Spleen (tissue), 7 donors: ENCODE measurements at regions not wholly inside any gene's neighbourhood (a gene's known extent, or its start where the extent isn't known, plus 50 kb on each side); places are given as distances from the start of the nearest gene placed in this dataset.

ENCODE experiments used
- CTCF ChIP-seq, 11 experiments: fragments of 200-600 bp in 7 of 11; fragments of 450-650 bp in 4 of 11; sonication (generic) in 4 of 11; IDR thresholded peaks in 8 of 11; conservative IDR thresholded peaks in 3 of 11; 1 replicate in 7 of 11; 2 replicates in 4 of 11; pipeline versions ENCODE4 v1.4.0 to v1.8.0; 2016 to 2021; ENCODE audit warnings: antibody characterized with exemption in 11 of 11, inconsistent platforms in 4 of 11, mild to moderate bottlenecking in 1 of 11
- POLR2A ChIP-seq, 3 donors: fragments of 450-650 bp; IDR thresholded peaks; one replicate each; pipeline ENCODE4 v1.5.1; 2017; ENCODE audit warnings: antibody characterized with exemption in 3 of 3, mild to moderate bottlenecking in 1 of 3
- POLR2AphosphoS5 ChIP-seq, 3 donors: sonication (generic); formaldehyde crosslinking; IDR thresholded peaks; one replicate each; pipeline ENCODE4 v1.5.1; 2017; ENCODE audit warnings: antibody characterized with exemption in 3 of 3
- donor health status: DM: no; HTN: no; CAD: no; lungs with moderate emphysema.
- donor health status: DM: no; HTN: no; CAD: no.
- donor health status: DM: no; HTN: no; CAD: no.

- TF ChIP-seq POLR2AphosphoS5 (IDR thresholded peaks at IDR 0.05) (no peak), CTCF (IDR thresholded peaks at IDR 0.05 in 8 of 11, conservative IDR thresholded peaks at IDR 0.05 in 3 of 11) (no peak), POLR2A (IDR thresholded peaks at IDR 0.05) (no peak)
These were observed 582.6 kb upstream of the ID2 start for GRCh38 chr2:8099267-8099582.
